H9 (cell line): ENCODE measurements at regions not wholly inside any gene's neighbourhood (a gene's known extent, or its start where the extent isn't known, plus 50 kb on each side); places are given as distances from the start of the nearest gene placed in this dataset.
"Not testable (repeated sequence)": the region's sequence is repeated elsewhere in the genome, so short reads cannot be mapped to it uniquely, and the experiment has no call there.

ENCODE experiments used
- DNase-seq: peaks from one replicate; pipeline ENCODE4 v3.0.0-alpha.2; 2017
- H2AFZ ChIP-seq: one replicate; pipeline ENCODE4 v1.6.1; 2013; ENCODE audit warnings: mild to moderate bottlenecking, low read length, control low read depth, moderate library complexity
- H2AK5ac ChIP-seq: 2 replicates; pipeline ENCODE4 v1.6.1; 2013; ENCODE audit warnings: low read length, control low read depth, mixed read lengths; ENCODE audit not compliant: insufficient read length
- H2BK120ac ChIP-seq: one replicate; pipeline ENCODE4 v1.6.1; 2013; ENCODE audit warnings: low read depth, mild to moderate bottlenecking, low read length, control low read depth, inconsistent platforms; ENCODE audit not compliant: poor library complexity, severe bottlenecking
- H2BK12ac ChIP-seq: 2 replicates; pipeline ENCODE4 v1.6.1; 2013; ENCODE audit warnings: low read length, control low read depth, mixed read lengths, low read depth; ENCODE audit not compliant: insufficient read length
- H2BK15ac ChIP-seq: 2 replicates; pipeline ENCODE4 v1.6.1; 2013; ENCODE audit warnings: low read depth, low read length, control low read depth
- H2BK20ac ChIP-seq: one replicate; pipeline ENCODE4 v1.6.1; 2013; ENCODE audit warnings: low read depth, mild to moderate bottlenecking, low read length, control low read depth, inconsistent platforms; ENCODE audit not compliant: poor library complexity, severe bottlenecking
- H2BK5ac ChIP-seq: 2 replicates; pipeline ENCODE4 v1.6.1; 2013; ENCODE audit warnings: low read length, control low read depth, mixed read lengths; ENCODE audit not compliant: insufficient read length
- H3K14ac ChIP-seq: 2 replicates; pipeline ENCODE4 v1.6.1; 2013; ENCODE audit warnings: low read length, control low read depth; ENCODE audit not compliant: insufficient read depth
- H3K18ac ChIP-seq: 2 replicates; pipeline ENCODE4 v1.6.1; 2013; ENCODE audit warnings: low read depth, mild to moderate bottlenecking, mixed read lengths, low read length, control low read depth; ENCODE audit not compliant: insufficient read length
- H3K23ac ChIP-seq: 2 replicates; pipeline ENCODE4 v1.6.1; 2013; ENCODE audit warnings: low read length, control low read depth, mixed read lengths, low read depth; ENCODE audit not compliant: insufficient read length
- H3K23me2 ChIP-seq: 2 replicates; pipeline ENCODE4 v1.6.1; 2013; ENCODE audit warnings: low read depth, mild to moderate bottlenecking, mixed read lengths, low read length, control low read depth; ENCODE audit not compliant: insufficient read length, poor library complexity, severe bottlenecking
- H3K27ac ChIP-seq: 2 replicates; pipeline ENCODE4 v1.5.1; 2013; ENCODE audit warnings: low read length, control low read depth, mixed read lengths, low read depth; ENCODE audit not compliant: insufficient read length
- H3K27me3 ChIP-seq: 2 replicates; pipeline ENCODE4 v1.6.1; 2013; ENCODE audit warnings: low read length, control low read depth, inconsistent platforms; ENCODE audit not compliant: insufficient read depth
- H3K4ac ChIP-seq: 2 replicates; pipeline ENCODE4 v1.6.1; 2013; ENCODE audit warnings: low read depth, mild to moderate bottlenecking, control low read depth, inconsistent platforms, low read length, moderate library complexity
- H3K4me1 ChIP-seq: 2 replicates; pipeline ENCODE4 v1.6.1; 2013; ENCODE audit warnings: low read length, control low read depth, inconsistent platforms; ENCODE audit not compliant: insufficient read depth
- H3K4me2 ChIP-seq: 2 replicates; pipeline ENCODE4 v1.6.1; 2013; ENCODE audit warnings: low read length, control low read depth, mixed read lengths; ENCODE audit not compliant: insufficient read length, insufficient read depth
- H3K56ac ChIP-seq: 2 replicates; pipeline ENCODE4 v1.6.1; 2013; ENCODE audit warnings: low read depth, mild to moderate bottlenecking, mixed read lengths, low read length, control low read depth; ENCODE audit not compliant: insufficient read length
- H3K79me1 ChIP-seq: 2 replicates; pipeline ENCODE4 v1.6.1; 2013; ENCODE audit warnings: low read depth, mild to moderate bottlenecking, moderate library complexity, low read length, control low read depth, inconsistent platforms; ENCODE audit not compliant: insufficient read depth, poor library complexity, severe bottlenecking
- H3K79me2 ChIP-seq: 2 replicates; pipeline ENCODE4 v1.6.1; 2013; ENCODE audit warnings: low read length, control low read depth, inconsistent platforms; ENCODE audit not compliant: insufficient read depth
- H3K9ac ChIP-seq: 2 replicates; pipeline ENCODE4 v1.6.1; 2013; ENCODE audit warnings: low read length, control low read depth, mixed read lengths; ENCODE audit not compliant: insufficient read length; ENCODE audit errors: extremely low read depth
- H3K9me3 ChIP-seq: one replicate; pipeline ENCODE4 v1.6.1; 2013; ENCODE audit warnings: low read depth, low read length, inconsistent platforms; ENCODE audit not compliant: control insufficient read depth
- H3T11ph ChIP-seq: one replicate; pipeline ENCODE4 v1.6.1; 2013; ENCODE audit warnings: mild to moderate bottlenecking, low read length, control low read depth, inconsistent platforms
- H4K20me1 ChIP-seq: one replicate; pipeline ENCODE4 v1.6.1; 2013; ENCODE audit not compliant: control insufficient read depth, insufficient read length, insufficient read depth
- H4K5ac ChIP-seq: 2 replicates; pipeline ENCODE4 v1.6.1; 2013; ENCODE audit warnings: low read depth, mild to moderate bottlenecking, mixed read lengths, low read length, control low read depth; ENCODE audit not compliant: insufficient read length
- H4K8ac ChIP-seq: replicated peaks from 2 replicates; pipeline ENCODE4 v1.6.1; 2013; ENCODE audit warnings: low read length, control low read depth, mixed read lengths, low read depth; ENCODE audit not compliant: insufficient read length
- H4K91ac ChIP-seq: 2 replicates; pipeline ENCODE4 v1.6.1; 2013; ENCODE audit warnings: low read depth, mild to moderate bottlenecking, moderate library complexity, mixed read lengths, low read length, control low read depth; ENCODE audit not compliant: insufficient read length
- H3K27ac Mint-ChIP-seq, 3 experiments: 2 replicates in 2 of 3; 3 replicates in 1 of 3; pipeline ENCODE4 v1.8.0; 2020 to 2021; ENCODE audit warnings: mixed read lengths in 3 of 3, mild to moderate bottlenecking in 1 of 3, moderate library complexity in 1 of 3
- H3K27me3 Mint-ChIP-seq: 2 replicates; pipeline ENCODE4 v1.8.0; 2021; ENCODE audit warnings: low read depth, mild to moderate bottlenecking, moderate library complexity, mixed read lengths
- H3K36me3 Mint-ChIP-seq, 3 experiments: 2 replicates in 2 of 3; 3 replicates in 1 of 3; pipeline ENCODE4 v1.8.0; 2020 to 2021; ENCODE audit warnings: low read depth in 3 of 3, mixed read lengths in 3 of 3; ENCODE audit not compliant: insufficient read depth in 1 of 3
- H3K4me1 Mint-ChIP-seq, 2 experiments: 2 replicates each; pipeline ENCODE4 v1.8.0; 2020; ENCODE audit warnings: mixed read lengths in 2 of 2
- H3K4me3 Mint-ChIP-seq, 2 experiments: 2 replicates in 1 of 2; 3 replicates in 1 of 2; pipeline ENCODE4 v1.8.0; 2020 to 2021; ENCODE audit warnings: mild to moderate bottlenecking in 2 of 2, mixed read lengths in 2 of 2, moderate library complexity in 1 of 2
- H3K9me3 Mint-ChIP-seq, 2 experiments: 2 replicates in 1 of 2; 3 replicates in 1 of 2; pipeline ENCODE4 v1.8.0; 2020; ENCODE audit warnings: mild to moderate bottlenecking in 2 of 2, mixed read lengths in 2 of 2, moderate library complexity in 1 of 2
- CTCF ChIP-seq: fragments of 200-600 bp; sonication (generic); conservative IDR thresholded peaks from 3 replicates; pipeline ENCODE4 v1.8.0; 2021; ENCODE audit warnings: antibody characterized with exemption, mild to moderate bottlenecking
- WGBS: extraction: QIAGEN DNeasy Blood & Tissue Kit; methylation state at CpG from one replicate; pipeline ENCODE4 v1.1.7; 2013; ENCODE audit warnings: missing lambda C conversion rate, low lambda C conversion rate, mixed read lengths; ENCODE audit not compliant: insufficient read length; ENCODE audit errors: extremely low coverage; 5-methylcytosine and 5-hydroxymethylcytosine counted together

- Histone ChIP-seq H2BK120ac (no peak overlapping the region), H2BK12ac (no peak overlapping the region), H3K4me2 (no peak overlapping the region), H2BK20ac (no peak overlapping the region), H3K4me1 (peaks cover 10% of the 10 kb centered on the region; the same call in 1 of the 2 replicates), H2AFZ (no peak overlapping the region), H3K9me3 (no peaks in the 10 kb centered on the region), H3K79me1 (no peaks in the 10 kb centered on the region), H2AK5ac (no peak overlapping the region), H4K91ac (no peak overlapping the region), H4K20me1 (no peaks in the 10 kb centered on the region), H3K4ac (no peak overlapping the region), H3K27me3 (no peaks in the 10 kb centered on the region), H4K8ac (no peak overlapping the region), H3K23ac (no peak overlapping the region), H2BK15ac (no peak overlapping the region), H3K23me2 (no peaks in the 10 kb centered on the region), H3K9ac (no peak overlapping the region), H3K18ac (no peak overlapping the region), H3T11ph (no peak overlapping the region), H3K56ac (no peak overlapping the region), H3K79me2 (no peaks in the 10 kb centered on the region), H3K27ac (no peak overlapping the region), H2BK5ac (no peak overlapping the region), H4K5ac (no peak overlapping the region), H3K14ac (no peak overlapping the region)
- TF ChIP-seq CTCF, result no peak
- no peak for DNase-seq
- Mint-ChIP-seq H3K9me3 (no peaks in the 10 kb centered on the region), H3K4me3 (no peak overlapping the region), H3K27ac (peak overlapping the region in 1 of 3 experiments; percentile 21; a peak in 1 of 7 replicates), H3K36me3 (peaks cover 0 to 4% (median 0%) of the 10 kb centered on the region in 3 experiments; a peak in 1 of 7 replicates), H3K4me1 (peaks cover 27 to 31% of the 10 kb centered on the region in 2 experiments), H3K27me3 (no peaks in the 10 kb centered on the region)
- WGBS, result no CpG with 5 or more reads among the region's 3 CpGs
Measured at GRCh38 chr15:62417439-62417838, 252.4 kb upstream of the C2CD4B start.

GRCh38 chr15:62418496-62418895 is 253.4 kb upstream of the C2CD4B start:
- not testable (repeated sequence) for H4K8ac ChIP-seq, H3K79me1 ChIP-seq, H3K23me2 ChIP-seq, H3K36me3 Mint-ChIP-seq, H3K4me3 Mint-ChIP-seq, H2BK120ac ChIP-seq, H3K27ac ChIP-seq, H2BK20ac ChIP-seq, H3K4ac ChIP-seq, H2AFZ ChIP-seq, H2BK12ac ChIP-seq, H3K18ac ChIP-seq, DNase-seq, H3K27me3 Mint-ChIP-seq, H3T11ph ChIP-seq, H3K4me2 ChIP-seq, H3K27ac Mint-ChIP-seq, H3K9ac ChIP-seq, H3K79me2 ChIP-seq, H3K14ac ChIP-seq, H3K4me1 ChIP-seq, H3K9me3 ChIP-seq, H4K5ac ChIP-seq, H4K91ac ChIP-seq, H3K9me3 Mint-ChIP-seq, H2AK5ac ChIP-seq, H3K27me3 ChIP-seq, H2BK5ac ChIP-seq, H3K23ac ChIP-seq, H2BK15ac ChIP-seq, H3K56ac ChIP-seq, H4K20me1 ChIP-seq
- no CpG with 5 or more reads among the region's 3 CpGs for WGBS
- H3K4me1 Mint-ChIP-seq, result peaks cover 21 to 25% of the 10 kb centered on the region in 2 experiments
